Astrocyte (in vitro differentiated cells and primary cell): ENCODE measurements at regions not wholly inside any gene's neighbourhood (a gene's known extent, or its start where the extent isn't known, plus 50 kb on each side); places are given as distances from the start of the nearest gene placed in this dataset.

Experiments used
- EZH2 ChIP-seq: IDR thresholded peaks from 2 replicates; pipeline ENCODE4 v1.6.1; 2012; ENCODE audit warnings: mild to moderate bottlenecking, low read length, inconsistent platforms; ENCODE audit not compliant: insufficient read depth
- TF ChIP-seq, protein P1 (sequence below): IDR thresholded peaks from 2 replicates; pipeline ENCODE4 v1.5.1; 2011; ENCODE audit warnings: low read depth, mild to moderate bottlenecking, inconsistent platforms, low read length, moderate library complexity; ENCODE audit not compliant: insufficient read depth

DNA sequence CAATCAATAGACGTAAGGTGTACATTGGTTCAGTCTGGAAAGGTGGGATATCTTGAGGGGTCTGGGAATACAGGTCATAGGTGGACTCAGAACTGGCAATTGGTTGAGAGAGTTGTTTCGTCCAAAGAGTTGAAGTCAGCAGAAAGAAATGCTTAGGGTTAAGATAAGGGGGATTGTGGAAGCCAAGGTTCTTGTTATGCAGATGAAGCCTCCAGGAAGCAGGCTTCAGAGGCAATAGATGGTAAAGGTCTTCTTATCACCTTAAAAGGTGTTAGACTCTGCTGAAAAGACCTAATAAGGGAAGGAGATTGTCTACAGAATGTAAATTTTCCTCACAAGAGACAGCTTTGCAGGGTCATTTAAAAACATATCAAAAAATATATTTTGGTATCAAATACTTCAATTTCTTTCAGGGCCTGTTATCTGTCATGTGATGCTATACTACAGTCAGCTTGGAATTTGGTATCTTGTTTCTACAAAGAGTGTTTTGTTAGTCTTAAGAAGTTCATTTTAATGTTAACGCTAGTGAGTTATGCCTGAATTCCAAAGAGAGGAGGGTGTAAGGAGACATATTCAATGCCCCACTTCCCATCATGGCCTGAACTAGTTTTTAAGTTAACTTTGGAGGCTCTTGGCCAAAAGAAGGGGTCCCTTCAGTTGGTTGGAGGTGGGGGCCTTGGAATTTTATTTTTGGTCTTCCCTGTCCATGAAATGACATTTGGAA lies 378.2 kb upstream of the ROBO2 start:
- TF ChIP-seq, protein P1, sequence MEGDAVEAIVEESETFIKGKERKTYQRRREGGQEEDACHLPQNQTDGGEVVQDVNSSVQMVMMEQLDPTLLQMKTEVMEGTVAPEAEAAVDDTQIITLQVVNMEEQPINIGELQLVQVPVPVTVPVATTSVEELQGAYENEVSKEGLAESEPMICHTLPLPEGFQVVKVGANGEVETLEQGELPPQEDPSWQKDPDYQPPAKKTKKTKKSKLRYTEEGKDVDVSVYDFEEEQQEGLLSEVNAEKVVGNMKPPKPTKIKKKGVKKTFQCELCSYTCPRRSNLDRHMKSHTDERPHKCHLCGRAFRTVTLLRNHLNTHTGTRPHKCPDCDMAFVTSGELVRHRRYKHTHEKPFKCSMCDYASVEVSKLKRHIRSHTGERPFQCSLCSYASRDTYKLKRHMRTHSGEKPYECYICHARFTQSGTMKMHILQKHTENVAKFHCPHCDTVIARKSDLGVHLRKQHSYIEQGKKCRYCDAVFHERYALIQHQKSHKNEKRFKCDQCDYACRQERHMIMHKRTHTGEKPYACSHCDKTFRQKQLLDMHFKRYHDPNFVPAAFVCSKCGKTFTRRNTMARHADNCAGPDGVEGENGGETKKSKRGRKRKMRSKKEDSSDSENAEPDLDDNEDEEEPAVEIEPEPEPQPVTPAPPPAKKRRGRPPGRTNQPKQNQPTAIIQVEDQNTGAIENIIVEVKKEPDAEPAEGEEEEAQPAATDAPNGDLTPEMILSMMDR, result no peak
- no peak for TF ChIP-seq EZH2
